Tibial artery (tissue), 4 donors: ENCODE measurements at regions not wholly inside any gene's neighbourhood (a gene's known extent, or its start where the extent isn't known, plus 50 kb on each side); places are given as distances from the start of the nearest gene placed in this dataset.

ENCODE experiments used
- DNase-seq, 2 donors: peaks; one replicate each; pipeline ENCODE4 v3.0.0-alpha.2; 2019
- H3K27ac ChIP-seq, 2 donors: fragments of 200-600 bp; sonication (generic) in 1 of 2; 1 replicate in 1 of 2; 2 replicates in 1 of 2; pipeline ENCODE4 v1.5.1; 2018 to 2019; ENCODE audit warnings: mild to moderate bottlenecking in 1 of 2
- H3K27me3 ChIP-seq, 2 donors: fragments of 200-600 bp; sonication (generic) in 1 of 2; one replicate each; pipeline versions ENCODE4 v1.5.1 to v1.6.0; 2016 to 2019
- H3K36me3 ChIP-seq, 3 donors: fragments of 200-600 bp; sonication (generic) in 2 of 3; one replicate each; pipeline ENCODE4 v1.5.1; 2016 to 2019; ENCODE audit warnings: mild to moderate bottlenecking in 2 of 3
- H3K4me1 ChIP-seq, 4 donors: fragments of 200-600 bp; sonication (generic) in 2 of 4; 1 replicate in 3 of 4; 2 replicates in 1 of 4; pipeline ENCODE4 v1.5.1; 2016 to 2019
- H3K4me3 ChIP-seq, 2 donors: fragments of 200-600 bp; sonication (generic) in 1 of 2; 1 replicate in 1 of 2; 2 replicates in 1 of 2; pipeline ENCODE4 v1.5.1; 2018 to 2019; ENCODE audit warnings: mild to moderate bottlenecking in 2 of 2
- H3K9me3 ChIP-seq, 3 donors: fragments of 200-600 bp; sonication (generic) in 1 of 3; one replicate each; pipeline ENCODE4 v1.5.1; 2016 to 2019
- intact Hi-C: fragments of 100-400 bp; cut with DNase I; formaldehyde crosslinking; loops from one replicate; pipeline ENCODE4 v1.15.0; 2023; ENCODE audit warnings: low total_unique reads
- TF ChIP-seq, protein P1 (sequence below), 2 experiments: fragments of 200-600 bp in 1 of 2; fragments of 450-650 bp in 1 of 2; IDR thresholded peaks; one replicate each; pipeline ENCODE4 v1.5.1; 2017 to 2019; ENCODE audit warnings: antibody characterized with exemption in 2 of 2, mild to moderate bottlenecking in 1 of 2, moderate library complexity in 1 of 2

DNA sequence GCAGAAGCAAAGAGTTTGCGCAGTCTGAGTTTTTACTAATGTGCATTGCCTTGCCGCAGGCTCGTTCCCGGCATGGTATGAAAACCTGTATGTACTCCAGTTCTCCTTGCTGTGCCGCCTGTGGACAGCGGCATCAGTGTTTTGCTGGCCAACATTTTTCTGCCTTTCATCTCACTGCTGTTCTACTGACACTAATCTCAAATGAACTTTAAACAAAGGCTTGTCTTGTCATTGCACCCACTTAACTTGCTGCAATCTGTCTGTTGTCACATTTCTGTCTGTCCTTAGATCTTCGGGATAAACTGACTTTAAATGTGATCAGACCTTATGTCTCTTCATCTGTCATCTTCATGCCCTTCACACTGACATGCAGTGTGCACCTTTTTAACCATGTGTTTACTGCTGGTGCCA, 71.7 kb upstream of the ZNRF2 start:
- DNase-seq: no peak
- no peak overlapping the region for H3K4me3 ChIP-seq

DNA sequence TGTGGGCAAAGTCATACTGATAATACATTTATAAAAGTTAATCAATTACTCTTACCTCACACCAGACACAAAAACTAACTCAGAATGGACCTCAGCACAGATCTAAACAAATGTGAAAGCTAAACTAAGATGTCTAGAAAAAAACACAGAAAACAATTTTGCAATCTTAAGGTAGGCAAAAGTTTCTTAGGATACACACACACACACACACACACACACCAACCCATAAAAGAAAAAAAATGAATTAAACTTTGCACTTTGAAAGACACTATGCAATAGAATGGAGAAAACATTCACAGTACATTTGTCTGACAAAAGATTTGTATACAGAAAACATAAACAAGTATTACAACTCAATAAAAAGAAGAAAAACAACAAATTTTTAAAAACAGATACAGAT, 70.8 kb upstream of the ZNRF2 start:
- H3K9me3 ChIP-seq: no peaks in the 10 kb centered on the region
- TF ChIP-seq, protein P1, sequence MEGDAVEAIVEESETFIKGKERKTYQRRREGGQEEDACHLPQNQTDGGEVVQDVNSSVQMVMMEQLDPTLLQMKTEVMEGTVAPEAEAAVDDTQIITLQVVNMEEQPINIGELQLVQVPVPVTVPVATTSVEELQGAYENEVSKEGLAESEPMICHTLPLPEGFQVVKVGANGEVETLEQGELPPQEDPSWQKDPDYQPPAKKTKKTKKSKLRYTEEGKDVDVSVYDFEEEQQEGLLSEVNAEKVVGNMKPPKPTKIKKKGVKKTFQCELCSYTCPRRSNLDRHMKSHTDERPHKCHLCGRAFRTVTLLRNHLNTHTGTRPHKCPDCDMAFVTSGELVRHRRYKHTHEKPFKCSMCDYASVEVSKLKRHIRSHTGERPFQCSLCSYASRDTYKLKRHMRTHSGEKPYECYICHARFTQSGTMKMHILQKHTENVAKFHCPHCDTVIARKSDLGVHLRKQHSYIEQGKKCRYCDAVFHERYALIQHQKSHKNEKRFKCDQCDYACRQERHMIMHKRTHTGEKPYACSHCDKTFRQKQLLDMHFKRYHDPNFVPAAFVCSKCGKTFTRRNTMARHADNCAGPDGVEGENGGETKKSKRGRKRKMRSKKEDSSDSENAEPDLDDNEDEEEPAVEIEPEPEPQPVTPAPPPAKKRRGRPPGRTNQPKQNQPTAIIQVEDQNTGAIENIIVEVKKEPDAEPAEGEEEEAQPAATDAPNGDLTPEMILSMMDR (IDR thresholded peaks at IDR 0.05): no peak
- no peak overlapping the region for H3K4me3 ChIP-seq
- H3K4me1 ChIP-seq: no peaks in the 10 kb centered on the region
- no peak overlapping the region for H3K27ac ChIP-seq
- DNase-seq: no peak
- no peaks in the 10 kb centered on the region for H3K27me3 ChIP-seq
- peaks cover 0 to 10% (median 0%) of the 10 kb centered on the region in 3 donors for H3K36me3 ChIP-seq
- intact Hi-C loops: no loop called here

More for the DNA sequence above, 71.7 kb upstream of the ZNRF2 start:
- H3K27ac ChIP-seq: no peak overlapping the region
- peaks cover 0 to 10% (median 0%) of the 10 kb centered on the region in 3 donors for H3K36me3 ChIP-seq
- TF ChIP-seq, protein P1 (IDR thresholded peaks at IDR 0.05): no peak
- intact Hi-C loops: no loop called here
- no peaks in the 10 kb centered on the region for H3K4me1 ChIP-seq
- no peaks in the 10 kb centered on the region for H3K9me3 ChIP-seq
- no peaks in the 10 kb centered on the region for H3K27me3 ChIP-seq

DNA sequence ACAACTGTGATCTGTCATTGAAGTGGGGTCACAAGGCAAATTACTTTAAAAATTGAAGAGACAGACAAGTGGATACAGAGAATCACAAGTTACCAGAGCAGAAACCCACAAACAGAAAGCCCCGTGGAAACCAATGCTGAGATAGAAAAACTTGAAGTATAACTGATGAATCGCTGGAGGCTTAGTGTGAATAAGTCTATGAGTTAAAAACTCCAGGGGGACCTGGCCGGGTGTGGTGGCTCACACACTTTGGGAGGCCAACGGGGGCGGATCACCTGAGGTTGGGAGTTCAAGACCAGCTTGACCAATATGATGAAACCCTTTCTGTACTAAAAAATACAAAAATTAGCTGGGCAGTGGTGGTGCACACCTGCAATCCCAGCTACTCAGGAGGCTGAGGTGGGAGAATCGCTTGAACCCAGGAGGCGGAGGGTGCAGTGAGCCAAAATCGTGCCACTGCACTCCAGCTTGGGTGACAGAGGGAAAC, 69.7 kb upstream of the ZNRF2 start:
- no peak for DNase-seq
- TF ChIP-seq, protein P1 (IDR thresholded peaks at IDR 0.05): no peak
- H3K4me3 ChIP-seq: no peak overlapping the region
- no peak overlapping the region for H3K27ac ChIP-seq
- peaks cover 0 to 9% (median 3%) of the 10 kb centered on the region in 3 donors for H3K9me3 ChIP-seq
- no peaks in the 10 kb centered on the region for H3K27me3 ChIP-seq
- H3K4me1 ChIP-seq: no peaks in the 10 kb centered on the region
- H3K36me3 ChIP-seq: peaks cover 0 to 10% (median 0%) of the 10 kb centered on the region in 3 donors
- intact Hi-C loops: no loop called here

DNA sequence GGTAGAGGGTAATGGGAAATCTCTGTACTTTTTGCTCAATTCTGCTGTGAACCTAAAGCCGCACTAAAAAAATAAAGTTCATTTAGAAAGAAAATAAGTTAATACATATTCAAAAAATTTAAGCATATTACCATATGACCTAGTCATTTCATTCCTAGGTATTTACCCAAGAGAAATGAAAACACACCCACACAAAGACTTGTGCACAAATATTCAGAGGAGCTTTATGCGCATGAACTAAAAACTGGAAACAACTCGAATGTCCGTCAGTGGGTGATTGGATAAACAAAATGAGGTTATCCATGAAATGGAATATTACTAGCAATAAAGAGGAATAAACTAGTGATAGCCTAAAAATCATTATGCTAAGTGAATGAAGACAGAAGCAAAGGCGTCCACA, 62.6 kb upstream of the ZNRF2 start:
- no peak for DNase-seq
- no peak overlapping the region for H3K27ac ChIP-seq
- H3K36me3 ChIP-seq: no peaks in the 10 kb centered on the region
- intact Hi-C loops: no loop called here
- H3K4me1 ChIP-seq: peaks cover 0 to 13% (median 4%) of the 10 kb centered on the region in 4 donors
- peaks cover 0 to 28% (median 3%) of the 10 kb centered on the region in 3 donors for H3K9me3 ChIP-seq
- no peaks in the 10 kb centered on the region for H3K27me3 ChIP-seq
- TF ChIP-seq, protein P1 (IDR thresholded peaks at IDR 0.05): no peak
- no peak overlapping the region for H3K4me3 ChIP-seq

DNA sequence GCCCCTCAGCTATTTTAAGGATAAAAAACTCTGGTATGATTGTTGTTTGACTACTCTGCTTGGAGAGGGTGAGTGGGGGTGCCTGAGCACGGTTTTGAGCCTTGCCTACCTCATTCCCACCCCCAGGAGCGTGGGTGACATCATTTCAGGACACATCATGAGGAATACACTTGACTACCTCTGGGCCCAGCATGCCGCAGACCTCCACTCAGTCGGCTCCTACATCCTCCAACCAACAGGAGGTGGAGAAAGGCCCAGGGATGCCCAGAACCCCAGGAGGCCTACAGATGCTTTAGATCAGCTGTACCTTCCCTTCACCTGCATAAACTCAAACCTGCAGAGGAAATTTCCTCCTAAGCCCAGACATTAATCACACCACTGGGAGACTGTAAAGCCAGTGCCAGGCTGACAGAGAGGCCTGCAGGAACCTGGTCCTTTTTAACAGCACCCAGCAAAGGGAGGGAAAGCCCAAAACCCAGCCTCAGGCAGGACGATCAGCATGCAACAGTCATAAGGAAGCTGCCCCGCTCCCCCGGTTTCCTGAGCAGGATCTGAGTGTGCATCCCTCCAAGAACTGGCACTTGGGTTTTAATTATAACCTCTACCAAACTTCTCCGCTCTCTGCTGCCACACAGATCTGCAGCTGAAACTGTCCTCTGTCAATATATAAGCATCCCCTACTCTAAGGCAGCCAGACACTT, 61.7 kb upstream of the ZNRF2 start:
- DNase-seq: no peak
- TF ChIP-seq, protein P1 (IDR thresholded peaks at IDR 0.05): no peak
- intact Hi-C loops: no loop called here
- no peak overlapping the region for H3K4me3 ChIP-seq
- H3K27ac ChIP-seq: no peak overlapping the region
- H3K27me3 ChIP-seq: no peaks in the 10 kb centered on the region
- peaks cover 0 to 13% (median 4%) of the 10 kb centered on the region in 4 donors for H3K4me1 ChIP-seq
- H3K36me3 ChIP-seq: no peaks in the 10 kb centered on the region
- peaks cover 0 to 28% (median 3%) of the 10 kb centered on the region in 3 donors for H3K9me3 ChIP-seq
